Left lung (tissue), 4 donors: ENCODE measurements at regions not wholly inside any gene's neighbourhood (a gene's known extent, or its start where the extent isn't known, plus 50 kb on each side); places are given as distances from the start of the nearest gene placed in this dataset.
"Not testable (repeated sequence)": the region's sequence is repeated elsewhere in the genome, so short reads cannot be mapped to it uniquely, and the experiment has no call there.

Experiments used
- ATAC-seq: fragments of 200-7000 bp; cut with Tn5 transposase; one replicate; pipeline ENCODE4 v1.9.1; 2020; ENCODE audit warnings: moderate library complexity
- DNase-seq, 4 donors: peaks; one replicate each; pipeline ENCODE4 v3.0.0-alpha.2; 2013 to 2020
- H3K27ac ChIP-seq, 2 donors: fragments of 200-600 bp; sonication (generic) in 1 of 2; one replicate each; pipeline versions ENCODE4 v1.5.0 to v1.8.0; 2020 to 2021
- H3K27me3 ChIP-seq, 2 donors: fragments of 200-600 bp; sonication (generic) in 1 of 2; one replicate each; pipeline versions ENCODE4 v1.5.0 to v1.8.0; 2020 to 2021
- H3K36me3 ChIP-seq, 2 donors: fragments of 200-600 bp; sonication (generic) in 1 of 2; one replicate each; pipeline versions ENCODE4 v1.5.0 to v1.8.0; 2020 to 2021
- H3K4me1 ChIP-seq, 2 donors: fragments of 200-600 bp; one replicate each; pipeline ENCODE4 v1.8.0; 2021
- H3K4me3 ChIP-seq, 2 donors: fragments of 200-600 bp; sonication (generic) in 1 of 2; one replicate each; pipeline versions ENCODE4 v1.5.0 to v1.8.0; 2020 to 2021; ENCODE audit warnings: mild to moderate bottlenecking in 1 of 2
- H3K9me3 ChIP-seq, 2 donors: fragments of 200-600 bp; sonication (generic) in 1 of 2; one replicate each; pipeline versions ENCODE4 v1.5.0 to v1.8.0; 2020 to 2021
- intact Hi-C, 2 donors: fragments of 100-400 bp; cut with DNase I; formaldehyde crosslinking; loops; one replicate each; pipeline versions ENCODE4 v1.11.2 to v1.14.2; 2022
- TF ChIP-seq, protein P1 (sequence below), 2 donors: fragments of 200-600 bp; sonication (generic) in 1 of 2; IDR thresholded peaks; one replicate each; pipeline versions ENCODE4 v1.5.0 to v1.8.0; 2021; ENCODE audit warnings: antibody characterized with exemption in 2 of 2
- donor health status: DM: no; HTN: yes; CAD: no.
- donor health status: DM: no; HTN: no; CAD: no.

GRCh38 chr7:3138206-3138605 lies 94.5 kb upstream of the CARD11 start:
- DNase-seq (no peak), ATAC-seq (no peak)
- Histone ChIP-seq H3K4me3 (no peak overlapping the region), H3K36me3 (no peaks in the 10 kb centered on the region), H3K27ac (no peak overlapping the region), H3K27me3 (peaks cover 0 to 22% of the 10 kb centered on the region in 2 donors), H3K4me1 (no peaks in the 10 kb centered on the region), H3K9me3 (peaks cover 0 to 2% of the 10 kb centered on the region in 2 donors)
- intact Hi-C loops: no loop called here
- TF ChIP-seq, protein P1, sequence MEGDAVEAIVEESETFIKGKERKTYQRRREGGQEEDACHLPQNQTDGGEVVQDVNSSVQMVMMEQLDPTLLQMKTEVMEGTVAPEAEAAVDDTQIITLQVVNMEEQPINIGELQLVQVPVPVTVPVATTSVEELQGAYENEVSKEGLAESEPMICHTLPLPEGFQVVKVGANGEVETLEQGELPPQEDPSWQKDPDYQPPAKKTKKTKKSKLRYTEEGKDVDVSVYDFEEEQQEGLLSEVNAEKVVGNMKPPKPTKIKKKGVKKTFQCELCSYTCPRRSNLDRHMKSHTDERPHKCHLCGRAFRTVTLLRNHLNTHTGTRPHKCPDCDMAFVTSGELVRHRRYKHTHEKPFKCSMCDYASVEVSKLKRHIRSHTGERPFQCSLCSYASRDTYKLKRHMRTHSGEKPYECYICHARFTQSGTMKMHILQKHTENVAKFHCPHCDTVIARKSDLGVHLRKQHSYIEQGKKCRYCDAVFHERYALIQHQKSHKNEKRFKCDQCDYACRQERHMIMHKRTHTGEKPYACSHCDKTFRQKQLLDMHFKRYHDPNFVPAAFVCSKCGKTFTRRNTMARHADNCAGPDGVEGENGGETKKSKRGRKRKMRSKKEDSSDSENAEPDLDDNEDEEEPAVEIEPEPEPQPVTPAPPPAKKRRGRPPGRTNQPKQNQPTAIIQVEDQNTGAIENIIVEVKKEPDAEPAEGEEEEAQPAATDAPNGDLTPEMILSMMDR (IDR thresholded peaks at IDR 0.05): no peak

DNA sequence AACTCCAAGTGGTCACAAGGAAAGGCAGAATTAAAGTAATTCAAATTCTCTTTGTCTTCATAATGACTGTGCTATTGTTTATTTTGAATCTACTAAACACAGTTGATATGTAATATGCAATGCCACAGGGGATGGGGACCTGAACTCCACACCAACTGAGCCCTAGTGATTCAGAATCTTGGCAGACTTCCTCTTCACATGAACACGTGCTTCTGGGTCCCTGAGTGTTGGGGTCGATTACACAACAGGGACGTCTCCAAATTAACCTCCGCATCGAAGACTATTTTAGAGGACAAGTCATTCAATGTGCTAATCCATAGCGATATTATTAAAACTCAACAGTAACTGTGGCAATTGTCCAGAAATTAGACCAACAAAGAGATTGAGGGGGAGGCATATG lies 95.3 kb upstream of the CARD11 start:
- Histone ChIP-seq H3K4me3 (no peak overlapping the region), H3K27me3 (peaks cover 0 to 25% of the 10 kb centered on the region in 2 donors), H3K27ac (no peak overlapping the region), H3K36me3 (no peaks in the 10 kb centered on the region), H3K4me1 (no peaks in the 10 kb centered on the region), H3K9me3 (peaks cover 0 to 2% of the 10 kb centered on the region in 2 donors)
- ATAC-seq (no peak), DNase-seq (no peak)
- TF ChIP-seq, protein P1 (IDR thresholded peaks at IDR 0.05): no peak
- intact Hi-C loops: no loop called here

- no peaks in the 10 kb centered on the region for H3K4me1 ChIP-seq
- ATAC-seq: no peak
- peaks cover 0 to 2% of the 10 kb centered on the region in 2 donors for H3K9me3 ChIP-seq
- H3K27me3 ChIP-seq: peaks cover 0 to 27% of the 10 kb centered on the region in 2 donors
- H3K27ac ChIP-seq: no peak overlapping the region
- H3K36me3 ChIP-seq: no peaks in the 10 kb centered on the region
- intact Hi-C loops: no loop called here
- TF ChIP-seq, protein P1 (IDR thresholded peaks at IDR 0.05): no peak
- H3K4me3 ChIP-seq: no peak overlapping the region
- no peak for DNase-seq
These were observed 97.2 kb upstream of the CARD11 start for GRCh38 chr7:3140834-3141233.

DNA sequence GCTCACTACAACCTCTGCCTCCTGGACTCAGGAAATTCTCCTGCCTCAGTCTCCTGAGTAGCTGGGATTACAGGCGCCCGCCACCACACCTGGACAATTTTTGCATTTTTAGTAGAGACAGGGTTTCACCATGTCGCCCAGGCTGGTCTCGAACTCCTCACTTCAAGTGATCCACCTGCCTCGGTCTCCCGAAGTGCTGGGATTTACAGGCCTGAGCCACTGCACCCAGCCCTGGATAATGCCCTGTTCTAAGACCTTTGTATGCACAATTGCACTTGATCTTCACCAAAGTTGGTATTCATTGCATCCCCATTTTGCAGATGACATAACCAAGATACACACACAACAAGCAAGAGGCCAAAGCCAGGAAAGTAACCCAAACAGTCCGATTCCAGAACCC lies 97.7 kb upstream of the CARD11 start:
- H3K36me3 ChIP-seq: no peaks in the 10 kb centered on the region
- ATAC-seq (no peak), DNase-seq (no peak)
- TF ChIP-seq, protein P1 (IDR thresholded peaks at IDR 0.05): no peak
- H3K9me3 ChIP-seq: peaks cover 0 to 2% of the 10 kb centered on the region in 2 donors
- peaks cover 0 to 22% of the 10 kb centered on the region in 2 donors for H3K27me3 ChIP-seq
- H3K27ac ChIP-seq: no peak overlapping the region
- H3K4me1 ChIP-seq: no peaks in the 10 kb centered on the region
- intact Hi-C loops: no loop called here
- H3K4me3 ChIP-seq: no peak overlapping the region

DNA sequence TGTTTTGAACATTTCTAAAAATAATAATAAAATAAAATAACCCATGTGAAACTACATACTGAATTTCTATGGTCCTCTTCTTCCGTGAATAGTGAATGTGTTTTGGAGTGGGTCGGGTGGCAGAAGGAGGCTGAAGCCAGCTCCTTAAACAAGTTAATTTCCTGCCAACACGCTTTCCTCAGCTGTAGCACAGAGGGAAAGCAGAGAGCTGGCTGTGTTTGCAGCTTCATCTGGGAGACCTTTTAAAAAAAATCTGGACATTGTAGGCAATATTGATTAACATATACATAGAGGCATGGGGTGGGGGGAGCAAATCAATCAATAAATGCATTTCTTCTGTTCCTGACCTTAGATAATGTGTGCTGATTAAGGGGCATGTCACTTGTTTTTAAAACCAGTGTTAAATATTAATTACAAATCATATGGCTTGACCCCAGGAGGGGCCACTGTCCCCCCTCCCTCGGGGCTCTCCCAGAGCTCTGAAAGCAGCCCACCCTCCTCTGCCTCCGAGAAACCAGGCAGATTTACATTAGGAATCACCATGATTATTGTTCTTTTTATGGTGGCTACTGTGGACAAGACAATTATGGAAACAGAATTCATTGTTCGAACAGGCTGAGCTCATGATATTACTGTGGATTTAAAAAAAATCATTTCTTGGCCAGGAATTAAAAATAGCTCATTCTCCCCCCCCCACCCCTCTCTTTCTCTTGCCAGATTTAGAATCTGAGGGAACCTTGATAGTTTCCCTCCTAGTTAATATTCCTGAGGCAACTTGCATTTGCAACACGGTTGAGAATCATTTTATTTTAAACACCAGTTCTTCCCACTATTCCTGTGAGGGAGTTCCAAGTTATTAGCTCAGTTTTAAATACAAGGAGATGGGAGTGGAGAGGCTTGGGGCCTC lies 100.5 kb upstream of the CARD11 start:
- Histone ChIP-seq H3K36me3 (no peaks in the 10 kb centered on the region), H3K27ac (no peak overlapping the region), H3K27me3 (peaks cover 0 to 38% of the 10 kb centered on the region in 2 donors), H3K4me1 (no peaks in the 10 kb centered on the region), H3K4me3 (no peak overlapping the region), H3K9me3 (no peaks in the 10 kb centered on the region)
- DNase-seq (no peak), ATAC-seq (no peak)
- TF ChIP-seq, protein P1 (IDR thresholded peaks at IDR 0.05): no peak
- intact Hi-C loops: no loop called here

DNA sequence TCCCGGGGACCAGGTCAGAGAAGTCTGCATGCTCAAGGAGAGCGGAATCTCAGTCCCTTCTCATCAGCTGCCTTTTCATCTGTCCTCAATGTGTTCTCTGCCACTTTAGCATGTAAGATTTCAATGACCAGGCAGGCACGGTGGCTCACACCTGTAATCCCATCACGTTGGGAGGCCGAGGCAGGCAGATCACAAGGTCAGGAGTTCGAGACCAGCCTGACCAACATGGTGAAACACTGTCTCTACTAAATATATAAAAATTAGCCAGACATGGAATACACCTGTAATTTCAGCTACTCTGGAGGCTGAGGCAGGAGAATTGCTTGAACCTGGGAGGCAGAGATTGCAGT lies 101.1 kb upstream of the CARD11 start:
- H3K27me3 ChIP-seq: peaks cover 0 to 42% of the 10 kb centered on the region in 2 donors
- H3K36me3 ChIP-seq, H3K4me3 ChIP-seq, DNase-seq, H3K4me1 ChIP-seq, ATAC-seq, intact Hi-C loops, H3K27ac ChIP-seq, H3K9me3 ChIP-seq: not testable (repeated sequence)
